Activated B cell treated with CpG ODN at 0.5 μM for 24 hours (primary cell): ENCODE measurements at regions not wholly inside any gene's neighbourhood (a gene's known extent, or its start where the extent isn't known, plus 50 kb on each side); places are given as distances from the start of the nearest gene placed in this dataset.

ENCODE experiments used
- ATAC-seq: fragments of 200-7000 bp; cut with Tn5 transposase; one replicate; pipeline ENCODE4 v1.10.0; 2021; ENCODE audit warnings: low read depth, mild to moderate bottlenecking, moderate library complexity
- CTCF ChIA-PET: fragments of 350-600 bp; sonication (Branson Sonifier 250); formaldehyde crosslinking; loops from one replicate; lab custom pipeline; 2021; ENCODE audit warnings: antibody characterized with exemption; lab: Charles Lee
- POLR2A ChIA-PET: fragments of 350-600 bp; sonication (Branson Sonifier 250); formaldehyde crosslinking; loops from one replicate; lab custom pipeline; 2021; ENCODE audit warnings: antibody characterized with exemption; lab: Charles Lee
- DNase-seq: peaks from one replicate; pipeline ENCODE4 v3.0.0; 2022
- H3K27ac Mint-ChIP-seq: one replicate; pipeline ENCODE4 v1.8.0; 2020; ENCODE audit warnings: mixed read lengths
- H3K27me3 Mint-ChIP-seq: one replicate; pipeline ENCODE4 v1.8.0; 2021; ENCODE audit warnings: mixed read lengths
- H3K36me3 Mint-ChIP-seq: one replicate; pipeline ENCODE4 v1.8.0; 2021; ENCODE audit warnings: low read depth, mixed read lengths
- H3K4me1 Mint-ChIP-seq: one replicate; pipeline ENCODE4 v1.8.0; 2021; ENCODE audit warnings: mixed read lengths
- H3K4me3 Mint-ChIP-seq: one replicate; pipeline ENCODE4 v1.8.0; 2020; ENCODE audit warnings: mild to moderate bottlenecking, mixed read lengths
- H3K9me3 Mint-ChIP-seq: one replicate; pipeline ENCODE4 v1.8.0; 2020; ENCODE audit warnings: mixed read lengths
- intact Hi-C: fragments of 100-400 bp; cut with micrococcal nuclease; formaldehyde crosslinking; loops from one replicate; pipeline ENCODE4 v1.15.1; 2024
- TF ChIP-seq, protein P1 (sequence below): fragments of 200-600 bp; IDR thresholded peaks from one replicate; pipeline ENCODE4 v1.8.0; 2022; ENCODE audit warnings: antibody characterized with exemption, mild to moderate bottlenecking

DNA sequence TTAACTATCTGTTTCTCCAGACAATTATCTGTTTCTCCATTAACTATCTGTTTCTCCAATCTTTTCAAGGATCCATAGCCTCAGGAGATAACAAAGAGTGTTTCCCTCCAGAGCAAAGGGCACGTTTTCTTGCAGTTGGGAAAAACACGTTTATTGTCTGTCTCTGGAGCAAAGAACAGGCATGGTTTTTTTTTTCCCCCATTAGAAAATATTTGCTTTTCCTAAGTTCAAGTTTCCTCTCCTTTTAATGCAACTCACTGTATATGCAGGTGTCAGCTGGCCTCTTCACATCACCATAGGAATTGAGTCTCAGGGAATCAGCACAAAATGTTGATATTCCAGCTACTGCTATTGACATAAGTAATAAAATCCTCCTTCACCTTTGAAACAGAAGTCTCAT lies 984.4 kb downstream of the RAB28 start:
- POLR2A ChIA-PET, result no interaction called here
- ATAC-seq (no peak), DNase-seq (no peak)
- intact Hi-C loops, result no loop called here
- H3K4me3 Mint-ChIP-seq, result no peak overlapping the region
- no peaks in the 10 kb centered on the region for H3K36me3 Mint-ChIP-seq
- no peak overlapping the region for H3K27ac Mint-ChIP-seq
- H3K9me3 Mint-ChIP-seq, result peaks cover 3% of the 10 kb centered on the region
- H3K4me1 Mint-ChIP-seq, result no peaks in the 10 kb centered on the region
- CTCF ChIA-PET, result no interaction called here
- TF ChIP-seq, protein P1, sequence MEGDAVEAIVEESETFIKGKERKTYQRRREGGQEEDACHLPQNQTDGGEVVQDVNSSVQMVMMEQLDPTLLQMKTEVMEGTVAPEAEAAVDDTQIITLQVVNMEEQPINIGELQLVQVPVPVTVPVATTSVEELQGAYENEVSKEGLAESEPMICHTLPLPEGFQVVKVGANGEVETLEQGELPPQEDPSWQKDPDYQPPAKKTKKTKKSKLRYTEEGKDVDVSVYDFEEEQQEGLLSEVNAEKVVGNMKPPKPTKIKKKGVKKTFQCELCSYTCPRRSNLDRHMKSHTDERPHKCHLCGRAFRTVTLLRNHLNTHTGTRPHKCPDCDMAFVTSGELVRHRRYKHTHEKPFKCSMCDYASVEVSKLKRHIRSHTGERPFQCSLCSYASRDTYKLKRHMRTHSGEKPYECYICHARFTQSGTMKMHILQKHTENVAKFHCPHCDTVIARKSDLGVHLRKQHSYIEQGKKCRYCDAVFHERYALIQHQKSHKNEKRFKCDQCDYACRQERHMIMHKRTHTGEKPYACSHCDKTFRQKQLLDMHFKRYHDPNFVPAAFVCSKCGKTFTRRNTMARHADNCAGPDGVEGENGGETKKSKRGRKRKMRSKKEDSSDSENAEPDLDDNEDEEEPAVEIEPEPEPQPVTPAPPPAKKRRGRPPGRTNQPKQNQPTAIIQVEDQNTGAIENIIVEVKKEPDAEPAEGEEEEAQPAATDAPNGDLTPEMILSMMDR, result no peak
- no peaks in the 10 kb centered on the region for H3K27me3 Mint-ChIP-seq

DNA sequence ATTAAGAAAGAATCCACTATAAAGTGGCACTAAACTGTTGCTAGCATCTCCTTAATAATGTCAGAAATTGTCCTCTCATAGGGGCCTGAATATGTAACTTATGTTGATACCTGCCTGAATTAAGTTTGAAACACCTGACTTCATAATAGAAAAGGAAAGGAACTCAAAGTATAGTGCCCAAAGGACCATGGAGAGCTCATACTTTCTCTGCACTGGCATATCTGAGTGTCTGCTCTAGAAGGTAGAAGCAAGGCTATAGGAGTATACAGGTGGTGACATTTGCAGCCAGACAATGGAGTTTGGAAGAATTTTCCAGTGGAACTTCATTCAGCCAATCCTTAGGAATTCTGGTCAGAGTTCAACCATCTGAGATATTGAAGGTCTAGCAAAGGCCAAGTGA lies 988.9 kb downstream of the RAB28 start:
- no peaks in the 10 kb centered on the region for H3K27me3 Mint-ChIP-seq
- peaks cover 3% of the 10 kb centered on the region for H3K9me3 Mint-ChIP-seq
- H3K27ac Mint-ChIP-seq, result no peak overlapping the region
- TF ChIP-seq, protein P1, result no peak
- DNase-seq (no peak), ATAC-seq (no peak)
- H3K4me1 Mint-ChIP-seq, result no peaks in the 10 kb centered on the region
- POLR2A ChIA-PET, result no interaction called here
- H3K4me3 Mint-ChIP-seq, result no peak overlapping the region
- intact Hi-C loops, result no loop called here
- CTCF ChIA-PET, result no interaction called here
- no peaks in the 10 kb centered on the region for H3K36me3 Mint-ChIP-seq

DNA sequence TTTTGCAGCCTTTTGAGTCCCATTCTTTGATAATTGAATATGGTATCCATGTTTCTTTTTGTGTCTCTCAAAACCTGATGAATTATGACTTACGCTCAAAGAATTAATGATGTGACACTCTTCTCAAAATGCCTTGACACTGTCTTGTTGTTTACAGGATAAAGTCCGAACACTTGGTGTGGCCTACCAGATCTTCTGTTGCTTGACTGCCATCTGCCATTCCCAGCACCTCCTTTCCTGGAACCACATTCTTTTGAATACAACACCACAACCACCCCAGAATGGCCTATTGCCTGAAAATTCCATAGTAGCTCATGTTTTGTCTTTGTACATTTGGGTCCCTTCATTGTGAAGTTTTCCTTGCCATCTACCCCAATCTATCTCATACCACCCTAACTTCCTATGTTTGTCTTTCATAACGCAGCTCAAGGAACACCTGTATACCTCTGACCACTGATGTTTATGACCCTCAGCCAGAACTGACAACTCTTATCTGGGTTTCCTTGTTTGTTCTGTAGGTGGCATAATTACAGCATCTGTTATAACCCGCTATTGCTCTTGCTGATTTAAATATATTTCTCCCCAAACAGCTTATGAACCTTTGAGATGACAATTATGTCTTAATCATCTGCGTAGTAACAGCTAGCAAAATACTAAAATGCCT lies 991.3 kb downstream of the RAB28 start:
- H3K27me3 Mint-ChIP-seq, result no peaks in the 10 kb centered on the region
- peaks cover 2% of the 10 kb centered on the region for H3K9me3 Mint-ChIP-seq
- H3K4me1 Mint-ChIP-seq, result no peaks in the 10 kb centered on the region
- TF ChIP-seq, protein P1, result no peak
- ChIA-PET CTCF (no interaction called here), POLR2A (no interaction called here)
- H3K36me3 Mint-ChIP-seq, result no peaks in the 10 kb centered on the region
- DNase-seq (no peak), ATAC-seq (no peak)
- no peak overlapping the region for H3K4me3 Mint-ChIP-seq
- intact Hi-C loops, result no loop called here
- H3K27ac Mint-ChIP-seq, result no peak overlapping the region

DNA sequence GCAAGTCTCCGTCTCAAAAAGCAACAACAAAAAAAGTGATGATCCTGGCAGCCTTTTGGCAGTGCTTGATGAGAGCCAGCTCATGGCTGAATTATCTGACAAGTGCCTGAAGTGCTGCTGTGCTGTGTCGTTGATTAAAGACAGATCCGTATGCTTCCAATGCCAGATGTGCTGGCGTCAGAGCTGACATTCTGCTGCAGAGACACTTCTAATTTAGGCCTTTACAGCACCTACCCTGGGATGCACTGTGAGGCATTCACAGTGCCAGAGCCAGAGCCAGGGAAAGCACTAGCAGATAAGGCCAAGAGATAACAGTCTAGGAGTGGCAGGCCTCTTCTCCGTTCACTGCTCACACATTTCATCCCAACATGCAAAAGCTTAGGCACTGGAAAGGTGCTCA lies 995.5 kb downstream of the RAB28 start:
- ChIA-PET POLR2A (no interaction called here), CTCF (no interaction called here)
- Mint-ChIP-seq H3K9me3 (peaks cover 5% of the 10 kb centered on the region), H3K4me3 (no peak overlapping the region), H3K4me1 (no peaks in the 10 kb centered on the region), H3K27ac (no peak overlapping the region), H3K36me3 (no peaks in the 10 kb centered on the region), H3K27me3 (no peaks in the 10 kb centered on the region)
- intact Hi-C loops, result no loop called here
- ATAC-seq (no peak), DNase-seq (no peak)
- TF ChIP-seq, protein P1, result no peak

DNA sequence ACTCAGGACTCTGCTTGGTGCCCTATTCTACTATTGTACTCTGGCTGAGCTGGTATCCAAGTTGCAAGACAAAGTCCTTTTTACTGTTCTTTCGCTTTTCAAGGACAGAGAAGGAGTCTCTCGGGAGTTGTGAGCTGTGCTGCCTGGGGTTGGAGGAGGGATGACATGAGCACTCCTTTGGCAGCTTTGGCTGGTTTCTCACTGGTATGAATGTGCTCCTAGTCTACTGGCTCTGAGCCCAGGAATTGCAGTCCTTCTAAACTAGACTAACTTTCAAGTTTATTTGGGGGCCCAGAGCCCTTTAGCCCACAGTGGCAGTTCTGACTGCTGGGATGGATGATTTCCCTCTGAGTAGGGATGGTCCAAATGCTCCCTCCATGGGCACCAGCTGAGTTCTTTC lies 997.1 kb downstream of the RAB28 start:
- Mint-ChIP-seq H3K9me3 (peaks cover 9% of the 10 kb centered on the region), H3K36me3 (no peaks in the 10 kb centered on the region), H3K4me3 (no peak overlapping the region), H3K27ac (no peak overlapping the region), H3K27me3 (no peaks in the 10 kb centered on the region), H3K4me1 (no peaks in the 10 kb centered on the region)
- POLR2A ChIA-PET, result no interaction called here
- CTCF ChIA-PET, result no interaction called here
- TF ChIP-seq, protein P1, result no peak
- no peak for ATAC-seq
- intact Hi-C loops, result no loop called here
- no peak for DNase-seq
